Naive thymus-derived CD4-positive, alpha-beta T cell (primary cell): ENCODE measurements at regions not wholly inside any gene's neighbourhood (a gene's known extent, or its start where the extent isn't known, plus 50 kb on each side); places are given as distances from the start of the nearest gene placed in this dataset.
"Not testable (repeated sequence)": the region's sequence is repeated elsewhere in the genome, so short reads cannot be mapped to it uniquely, and the experiment has no call there.

Experiments used
- ATAC-seq: fragments of 150-1000 bp; cut with Tn5 transposase; 2 replicates; pipeline ENCODE4 v1.10.0; 2021; ENCODE audit warnings: mild to moderate bottlenecking, moderate library complexity
- CTCF ChIA-PET: fragments of 350-600 bp; sonication (Branson Sonifier 250); formaldehyde crosslinking; loops from one replicate; lab custom pipeline; 2021; ENCODE audit warnings: antibody characterized with exemption; lab: Charles Lee
- POLR2A ChIA-PET: fragments of 350-600 bp; sonication (Branson Sonifier 250); formaldehyde crosslinking; loops from one replicate; lab custom pipeline; 2021; ENCODE audit warnings: antibody characterized with exemption, inconsistent platforms; lab: Charles Lee
- DNase-seq, 9 donors: peaks; one replicate each; pipeline versions ENCODE4 v3.0.0 to v3.0.0-alpha.2; 2020 to 2022; ENCODE audit warnings: mixed read lengths in 1 of 9
- H3K27ac ChIP-seq: one replicate; pipeline ENCODE4 v1.7.0; 2013; ENCODE audit warnings: mild to moderate bottlenecking, low read depth, low read length, moderate library complexity
- H3K27me3 ChIP-seq, 2 donors: one replicate each; pipeline ENCODE4 v1.7.0; 2013; ENCODE audit warnings: low read length in 2 of 2, mild to moderate bottlenecking in 2 of 2, moderate library complexity in 2 of 2; ENCODE audit not compliant: control insufficient read depth in 2 of 2, insufficient read depth in 2 of 2
- H3K36me3 ChIP-seq, 3 experiments: 1 replicate in 2 of 3; 2 replicates in 1 of 3; pipeline ENCODE4 v1.7.0; 2013; ENCODE audit warnings: low read length in 3 of 3, mild to moderate bottlenecking in 3 of 3, moderate library complexity in 1 of 3; ENCODE audit not compliant: insufficient read depth in 3 of 3, control insufficient read depth in 2 of 3
- H3K4me1 ChIP-seq, 2 donors: one replicate each; pipeline ENCODE4 v1.7.0; 2013; ENCODE audit warnings: low read length in 2 of 2, mild to moderate bottlenecking in 2 of 2, moderate library complexity in 1 of 2; ENCODE audit not compliant: control insufficient read depth in 2 of 2, insufficient read depth in 2 of 2
- H3K4me3 ChIP-seq: 2 replicates; pipeline ENCODE4 v1.7.0; 2013; ENCODE audit warnings: mild to moderate bottlenecking, low read length
- H3K9me3 ChIP-seq, 3 experiments: 1 replicate in 2 of 3; 2 replicates in 1 of 3; pipeline ENCODE4 v1.7.0; 2013; ENCODE audit warnings: low read length in 3 of 3; ENCODE audit not compliant: control insufficient read depth in 2 of 3
- H3K27ac Mint-ChIP-seq, 9 donors: one replicate each; pipeline ENCODE4 v1.8.0; 2020 to 2022; ENCODE audit warnings: mixed read lengths in 9 of 9, mild to moderate bottlenecking in 8 of 9, moderate library complexity in 5 of 9, inconsistent platforms in 2 of 9
- H3K27me3 Mint-ChIP-seq, 5 donors: one replicate each; pipeline ENCODE4 v1.8.0; 2021 to 2022; ENCODE audit warnings: mixed read lengths in 5 of 5, mild to moderate bottlenecking in 1 of 5
- H3K36me3 Mint-ChIP-seq, 5 donors: one replicate each; pipeline ENCODE4 v1.8.0; 2020 to 2022; ENCODE audit warnings: mixed read lengths in 5 of 5, mild to moderate bottlenecking in 3 of 5, inconsistent platforms in 1 of 5
- H3K4me1 Mint-ChIP-seq, 7 donors: one replicate each; pipeline ENCODE4 v1.8.0; 2020 to 2022; ENCODE audit warnings: mixed read lengths in 7 of 7, mild to moderate bottlenecking in 3 of 7, inconsistent platforms in 1 of 7
- H3K4me3 Mint-ChIP-seq, 10 donors: one replicate each; pipeline ENCODE4 v1.8.0; 2020 to 2022; ENCODE audit warnings: mild to moderate bottlenecking in 10 of 10, mixed read lengths in 10 of 10, moderate library complexity in 6 of 10, inconsistent platforms in 2 of 10
- H3K9me3 Mint-ChIP-seq, 11 donors: one replicate each; pipeline ENCODE4 v1.8.0; 2020 to 2022; ENCODE audit warnings: mixed read lengths in 11 of 11, mild to moderate bottlenecking in 4 of 11, inconsistent platforms in 1 of 11, moderate library complexity in 1 of 11
- intact Hi-C, 2 donors: fragments of 100-400 bp; cut with micrococcal nuclease; formaldehyde crosslinking; loops; one replicate each; pipeline ENCODE4 v1.15.1; 2023

GRCh38 chr10:107969936-107970335 lies 805.4 kb upstream of the SORCS1 start:
- Histone ChIP-seq H3K27me3 (no peaks in the 10 kb centered on the region), H3K27ac (no peak overlapping the region), H3K4me1 (no peaks in the 10 kb centered on the region), H3K9me3 (no peaks in the 10 kb centered on the region), H3K36me3 (no peaks in the 10 kb centered on the region), H3K4me3 (no peak overlapping the region)
- CTCF ChIA-PET, result no interaction called here
- Mint-ChIP-seq H3K4me1 (no peaks in the 10 kb centered on the region), H3K27me3 (no peaks in the 10 kb centered on the region), H3K36me3 (no peaks in the 10 kb centered on the region), H3K9me3 (peaks cover 0 to 17% (median 6%) of the 10 kb centered on the region in 11 donors), H3K4me3 (no peak overlapping the region), H3K27ac (no peak overlapping the region)
- ATAC-seq (no peak), DNase-seq (no peak)
- intact Hi-C loops, result no loop called here
- POLR2A ChIA-PET, result no interaction called here

DNA sequence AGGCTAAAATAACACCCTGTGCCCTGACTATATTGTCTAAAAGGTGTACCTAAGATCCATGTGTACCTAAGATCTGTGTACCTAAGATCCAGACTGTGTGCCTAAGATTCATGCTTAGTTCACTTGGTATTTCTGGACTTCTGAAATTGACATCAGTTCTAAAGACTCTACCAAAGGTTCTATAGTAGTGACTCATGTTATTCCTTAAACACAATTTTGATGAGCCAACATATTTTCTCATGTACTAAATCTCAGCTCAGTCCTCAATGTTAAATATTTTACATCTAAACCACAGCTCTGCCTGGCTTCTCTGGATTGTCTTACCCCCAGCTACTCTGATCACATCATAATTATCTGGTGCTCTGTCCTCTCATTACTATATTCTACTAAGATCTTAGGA lies 802.3 kb upstream of the SORCS1 start:
- no peak overlapping the region for H3K27ac Mint-ChIP-seq
- Histone ChIP-seq H3K9me3 (no peaks in the 10 kb centered on the region), H3K27me3 (no peaks in the 10 kb centered on the region), H3K27ac (no peak overlapping the region), H3K36me3 (no peaks in the 10 kb centered on the region), H3K4me3 (no peak overlapping the region), H3K4me1 (no peaks in the 10 kb centered on the region)
- H3K4me3 Mint-ChIP-seq, result no peak overlapping the region
- no peak for ATAC-seq
- H3K9me3 Mint-ChIP-seq, result peaks cover 0 to 24% (median 4%) of the 10 kb centered on the region in 11 donors
- ChIA-PET POLR2A (no interaction called here), CTCF (no interaction called here)
- H3K36me3 Mint-ChIP-seq, result no peaks in the 10 kb centered on the region
- no peaks in the 10 kb centered on the region for H3K27me3 Mint-ChIP-seq
- no peaks in the 10 kb centered on the region for H3K4me1 Mint-ChIP-seq
- DNase-seq, result no peak
- intact Hi-C loops, result no loop called here

GRCh38 chr10:107952649-107953556 lies 788.4 kb upstream of the SORCS1 start:
- Mint-ChIP-seq H3K4me1 (no peaks in the 10 kb centered on the region), H3K36me3 (no peaks in the 10 kb centered on the region), H3K27ac (no peak overlapping the region), H3K9me3 (peaks cover 0 to 13% (median 7%) of the 10 kb centered on the region in 11 donors), H3K27me3 (no peaks in the 10 kb centered on the region), H3K4me3 (no peak overlapping the region)
- no peak overlapping the region for H3K27ac ChIP-seq
- H3K4me3 ChIP-seq, result no peak overlapping the region
- ATAC-seq (no peak), DNase-seq (no peak)
- no peaks in the 10 kb centered on the region for H3K27me3 ChIP-seq
- ChIA-PET POLR2A (no interaction called here), CTCF (no interaction called here)
- no peaks in the 10 kb centered on the region for H3K36me3 ChIP-seq
- H3K9me3 ChIP-seq, result no peaks in the 10 kb centered on the region
- intact Hi-C loops, result no loop called here
- no peaks in the 10 kb centered on the region for H3K4me1 ChIP-seq

GRCh38 chr10:107950411-107951062 lies 786.0 kb upstream of the SORCS1 start:
- H3K27ac Mint-ChIP-seq, H3K27me3 Mint-ChIP-seq, H3K36me3 ChIP-seq, H3K4me1 ChIP-seq, POLR2A ChIA-PET, H3K4me1 Mint-ChIP-seq, H3K36me3 Mint-ChIP-seq, H3K9me3 ChIP-seq, DNase-seq, intact Hi-C loops, ATAC-seq, H3K4me3 ChIP-seq, H3K27ac ChIP-seq, H3K27me3 ChIP-seq, H3K4me3 Mint-ChIP-seq: not testable (repeated sequence)
- H3K9me3 Mint-ChIP-seq, result peaks cover 0 to 20% (median 7%) of the 10 kb centered on the region in 11 donors
- CTCF ChIA-PET, result interaction anchor here (0.6 kb wide), 1 partner anchor 43 kb away, joined by 3 read pairs; no protein-coding TSS in a partner anchor

DNA sequence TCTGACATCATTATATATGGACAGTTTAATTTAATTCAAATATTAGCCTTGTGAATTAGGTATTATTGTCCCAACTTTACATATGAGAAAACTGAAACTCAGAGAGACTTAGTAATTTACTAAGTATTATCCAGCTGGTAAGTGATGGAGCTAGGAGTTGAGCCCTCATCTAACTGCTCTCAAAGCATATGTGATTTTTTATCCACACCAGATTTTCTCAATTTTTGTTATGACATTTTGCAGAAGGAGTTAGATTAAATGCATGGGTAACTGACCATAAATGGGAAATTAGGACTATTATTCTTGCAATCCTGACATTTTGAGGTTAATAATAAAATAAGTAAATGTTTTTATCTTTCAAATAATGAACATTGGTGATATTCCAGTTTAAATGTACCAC lies 778.3 kb upstream of the SORCS1 start:
- no peaks in the 10 kb centered on the region for H3K36me3 ChIP-seq
- no peaks in the 10 kb centered on the region for H3K27me3 ChIP-seq
- H3K4me3 ChIP-seq, result no peak overlapping the region
- Mint-ChIP-seq H3K27me3 (no peaks in the 10 kb centered on the region), H3K36me3 (no peaks in the 10 kb centered on the region), H3K27ac (no peak overlapping the region), H3K4me1 (no peaks in the 10 kb centered on the region), H3K9me3 (peaks cover 0 to 17% (median 4%) of the 10 kb centered on the region in 11 donors), H3K4me3 (no peak overlapping the region)
- H3K27ac ChIP-seq, result no peak overlapping the region
- DNase-seq, result no peak
- H3K9me3 ChIP-seq, result peaks cover 0 to 6% (median 0%) of the 10 kb centered on the region in 3 experiments
- H3K4me1 ChIP-seq, result no peaks in the 10 kb centered on the region
- ChIA-PET POLR2A (no interaction called here), CTCF (no interaction called here)
- ATAC-seq, result no peak
- intact Hi-C loops, result no loop called here

- Histone ChIP-seq H3K9me3 (no peaks in the 10 kb centered on the region), H3K36me3 (no peaks in the 10 kb centered on the region), H3K4me3 (no peak overlapping the region), H3K27ac (no peak overlapping the region), H3K27me3 (no peaks in the 10 kb centered on the region), H3K4me1 (no peaks in the 10 kb centered on the region)
- Mint-ChIP-seq H3K27ac (no peak overlapping the region), H3K9me3 (peaks cover 0 to 27% (median 4%) of the 10 kb centered on the region in 11 donors), H3K27me3 (no peaks in the 10 kb centered on the region), H3K36me3 (no peaks in the 10 kb centered on the region), H3K4me1 (peaks cover 0 to 2% (median 0%) of the 10 kb centered on the region in 7 donors), H3K4me3 (no peak overlapping the region)
- ATAC-seq (no peak), DNase-seq (no peak)
- intact Hi-C loops, result no loop called here
- ChIA-PET POLR2A (no interaction called here), CTCF (no interaction called here)
Measured at GRCh38 chr10:107933076-107933475, 768.6 kb upstream of the SORCS1 start.
